DMS53 (cell line): ENCODE measurements at regions not wholly inside any gene's neighbourhood (a gene's known extent, or its start where the extent isn't known, plus 50 kb on each side); places are given as distances from the start of the nearest gene placed in this dataset.

Source experiments
- DNase-seq: peaks from one replicate; lab custom pipeline; 2025; lab: John Stamatoyannopoulos, UW

- DNase-seq: no peak
Measured at GRCh38 chr12:88996200-88996788, 356.0 kb downstream of the DUSP6 start.

DNA sequence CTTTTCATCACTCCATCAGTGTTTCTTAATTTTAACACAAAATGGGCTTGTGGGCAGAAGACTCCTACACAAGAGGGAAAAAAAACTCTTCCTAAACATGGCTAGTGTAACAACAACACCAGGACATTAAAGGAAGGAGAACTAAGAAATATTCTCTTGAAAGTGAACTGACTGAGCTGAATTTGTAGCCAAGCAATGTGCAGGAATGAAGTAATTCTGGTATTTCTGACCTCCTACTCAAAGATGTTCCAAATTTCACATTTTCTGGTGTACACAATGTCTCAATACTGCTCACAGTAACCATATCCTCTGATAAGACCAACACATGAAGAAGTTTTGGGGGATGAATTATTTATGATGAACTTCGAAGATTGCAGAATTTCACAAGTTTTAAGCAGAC lies 357.3 kb downstream of the DUSP6 start:
- no peak for DNase-seq

GRCh38 chr12:88994537-88994936 lies 357.8 kb downstream of the DUSP6 start:
- no peak for DNase-seq

DNA sequence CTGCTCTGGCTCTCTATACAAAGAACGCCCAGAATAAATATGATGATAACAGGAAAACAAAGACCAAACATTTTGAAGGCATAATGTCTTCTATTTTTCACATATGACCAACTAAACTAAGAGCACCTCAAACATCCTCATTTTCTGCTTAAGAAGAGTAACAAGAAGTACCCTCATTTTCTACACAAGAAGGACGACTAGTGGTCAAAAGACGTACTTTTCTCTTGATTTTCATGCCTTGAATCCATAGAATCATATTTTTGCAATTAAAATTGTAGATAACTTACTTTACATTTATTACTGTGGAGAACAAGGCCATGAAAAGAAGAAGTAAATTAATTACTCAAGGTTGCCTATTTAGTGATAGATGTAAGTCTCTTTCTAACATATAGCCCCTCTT lies 358.6 kb downstream of the DUSP6 start:
- peak; percentile 79 for DNase-seq

- no peak for DNase-seq
Measured at GRCh38 chr12:88986056-88986455, 366.2 kb downstream of the DUSP6 start.

DNA sequence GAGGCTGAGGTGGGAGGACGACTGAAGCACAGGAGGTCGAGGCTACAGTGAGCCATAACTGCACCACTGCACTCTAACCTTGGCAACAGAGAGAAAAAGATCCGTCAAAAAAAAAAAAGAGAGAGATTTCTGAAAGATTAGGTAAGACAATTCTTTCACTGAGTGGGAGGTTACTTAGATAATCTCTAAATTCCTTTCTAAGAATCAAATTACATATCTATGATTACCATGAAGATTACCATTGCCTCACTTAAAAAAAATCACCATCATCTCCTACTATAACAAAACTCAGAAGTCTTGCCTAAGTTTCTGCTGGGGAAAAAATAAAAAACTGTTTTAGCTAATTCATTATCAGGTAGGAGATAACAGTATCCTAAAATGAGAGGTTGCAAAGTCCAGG lies 366.7 kb downstream of the DUSP6 start:
- no peak for DNase-seq

DNA sequence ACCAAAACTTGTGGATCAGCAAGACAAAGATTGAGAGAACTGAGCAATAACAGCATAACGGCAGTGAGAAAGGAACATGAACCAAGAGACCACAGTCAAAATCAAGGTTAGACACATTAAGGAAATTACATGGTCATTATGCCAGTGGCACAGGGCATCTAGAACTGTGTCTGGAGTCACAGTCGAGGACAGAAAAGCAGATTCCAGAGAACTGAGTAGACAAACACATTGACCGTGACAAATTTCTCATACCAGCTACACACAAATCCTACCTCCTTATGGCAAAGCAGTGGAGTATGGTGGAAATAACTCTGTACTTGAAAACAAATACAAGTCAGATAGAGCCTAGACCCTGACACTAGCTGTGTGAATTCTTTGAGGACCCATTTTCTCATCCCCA lies 367.3 kb downstream of the DUSP6 start:
- no peak for DNase-seq

DNA sequence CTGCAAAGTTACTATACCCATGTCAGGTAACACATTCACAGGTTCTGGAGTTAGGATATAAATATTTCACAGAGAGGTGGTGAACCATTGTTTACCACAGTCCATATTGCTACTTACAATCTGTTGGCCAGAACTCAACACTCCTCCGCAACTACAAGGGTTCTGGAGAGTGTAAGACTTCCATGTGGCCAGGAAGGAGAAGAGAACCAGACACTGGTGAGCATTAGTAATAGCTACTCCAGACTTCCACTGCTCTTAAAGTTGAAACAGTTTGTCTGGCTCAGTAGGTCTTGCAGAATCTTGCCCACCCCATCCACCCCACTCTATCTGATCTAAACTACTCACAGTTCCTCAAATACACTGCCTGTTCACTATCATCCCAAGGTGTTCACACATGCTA lies 369.6 kb downstream of the DUSP6 start:
- no peak for DNase-seq

DNA sequence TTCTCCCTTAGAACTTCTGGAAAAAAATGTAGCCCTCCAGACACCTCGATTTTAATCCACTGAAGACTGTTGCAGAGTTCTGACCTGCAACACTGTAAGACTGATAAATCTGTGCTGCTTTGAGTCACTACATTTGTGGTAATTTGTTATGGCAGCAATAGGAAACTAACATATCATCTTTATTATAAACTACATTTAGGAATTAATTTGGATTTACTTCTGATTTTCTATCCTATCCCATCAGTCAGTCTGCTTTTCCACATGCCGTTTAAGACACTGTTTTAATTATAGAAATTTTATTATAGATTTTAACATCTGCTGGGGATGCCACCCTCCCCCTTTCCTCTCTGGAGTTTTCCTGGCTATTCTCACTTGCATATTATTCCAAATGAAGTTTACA lies 375.2 kb downstream of the DUSP6 start:
- no peak for DNase-seq

DNA sequence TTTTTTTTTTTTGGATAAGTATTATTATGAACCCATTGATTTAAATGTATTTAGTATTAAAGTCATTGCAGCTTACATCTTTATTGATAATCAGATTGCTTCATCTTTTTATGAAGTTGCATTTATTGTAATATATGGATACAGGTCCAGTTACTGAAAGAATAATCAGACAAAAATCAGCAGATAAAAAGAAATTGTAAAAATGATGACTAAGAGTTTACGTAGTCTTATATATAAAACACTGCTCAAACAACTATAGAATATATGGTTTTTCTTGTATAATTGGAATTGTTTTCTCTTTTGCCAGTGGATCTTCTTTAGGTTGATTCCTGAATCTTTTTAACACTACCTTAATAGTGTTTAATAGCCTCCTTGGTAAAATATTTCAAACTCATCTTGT lies 378.3 kb downstream of the DUSP6 start:
- no peak for DNase-seq

DNA sequence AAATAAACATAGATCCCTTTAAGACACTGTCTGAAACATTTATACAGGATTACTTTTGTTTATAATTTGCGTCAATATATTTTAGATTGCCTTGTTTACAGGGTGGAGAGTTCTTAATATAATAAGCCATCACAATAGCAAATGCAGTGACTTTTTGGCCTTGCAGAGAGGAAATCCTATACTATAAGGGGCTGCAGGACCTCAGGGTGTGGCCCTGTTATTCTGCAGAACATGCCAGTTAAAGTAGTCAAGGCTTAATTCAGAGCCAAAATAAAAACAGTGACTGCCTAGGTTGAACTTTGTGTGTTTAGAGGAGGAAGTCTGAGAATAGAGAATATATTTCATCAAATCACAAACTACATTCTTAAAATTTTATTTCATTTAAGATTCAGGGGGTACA lies 381.6 kb downstream of the DUSP6 start:
- DNase-seq: no peak

DNA sequence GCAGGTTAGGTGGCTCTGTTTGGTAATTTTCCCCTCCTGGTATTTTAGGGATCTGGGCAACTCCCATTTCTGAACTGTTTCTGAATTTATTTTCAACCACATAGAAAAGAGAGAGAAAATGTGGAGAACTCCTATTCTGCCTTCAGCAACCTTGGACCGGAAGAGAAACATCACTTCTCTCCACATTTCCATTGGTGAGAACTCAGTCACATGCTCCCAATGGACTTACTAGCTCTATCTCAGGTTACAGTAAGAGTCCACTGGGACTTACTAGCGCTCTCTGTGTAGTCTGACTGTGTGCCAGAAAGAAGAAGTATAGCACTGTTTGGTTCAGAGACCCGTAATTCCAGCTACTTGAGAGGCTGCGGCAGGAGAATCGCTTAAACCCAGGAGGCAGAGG lies 383.2 kb downstream of the DUSP6 start:
- no peak for DNase-seq

GRCh38 chr12:88960213-88960878 lies 380.1 kb upstream of the KITLG start:
- DNase-seq: peak; percentile 53

- DNase-seq: peak; percentile 73
Measured at GRCh38 chr12:88958946-88959345, 378.7 kb upstream of the KITLG start.

- peak; percentile 89 for DNase-seq
Measured at GRCh38 chr12:88958153-88958552, 377.9 kb upstream of the KITLG start.

- peak; percentile 62 for DNase-seq
Measured at GRCh38 chr12:88957358-88957757, 377.1 kb upstream of the KITLG start.

DNA sequence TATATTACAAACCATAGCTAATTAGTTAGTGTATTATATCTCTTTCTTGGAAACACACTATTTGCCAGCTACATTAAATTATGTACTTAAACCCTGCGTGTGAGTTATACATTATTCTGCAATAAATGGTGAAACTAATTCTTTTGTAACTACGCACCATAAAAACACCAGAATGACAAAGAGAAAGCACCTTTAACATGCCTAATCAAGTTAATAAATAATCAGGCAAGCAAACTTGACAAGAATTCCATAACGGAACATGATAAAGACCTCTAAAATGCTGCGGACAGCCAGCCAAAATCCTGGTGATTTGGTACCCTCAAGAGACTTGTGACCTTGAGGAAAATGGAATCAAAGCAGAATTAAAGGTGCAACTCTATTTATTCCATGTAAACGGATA lies 375.3 kb upstream of the KITLG start:
- no peak for DNase-seq

DNA sequence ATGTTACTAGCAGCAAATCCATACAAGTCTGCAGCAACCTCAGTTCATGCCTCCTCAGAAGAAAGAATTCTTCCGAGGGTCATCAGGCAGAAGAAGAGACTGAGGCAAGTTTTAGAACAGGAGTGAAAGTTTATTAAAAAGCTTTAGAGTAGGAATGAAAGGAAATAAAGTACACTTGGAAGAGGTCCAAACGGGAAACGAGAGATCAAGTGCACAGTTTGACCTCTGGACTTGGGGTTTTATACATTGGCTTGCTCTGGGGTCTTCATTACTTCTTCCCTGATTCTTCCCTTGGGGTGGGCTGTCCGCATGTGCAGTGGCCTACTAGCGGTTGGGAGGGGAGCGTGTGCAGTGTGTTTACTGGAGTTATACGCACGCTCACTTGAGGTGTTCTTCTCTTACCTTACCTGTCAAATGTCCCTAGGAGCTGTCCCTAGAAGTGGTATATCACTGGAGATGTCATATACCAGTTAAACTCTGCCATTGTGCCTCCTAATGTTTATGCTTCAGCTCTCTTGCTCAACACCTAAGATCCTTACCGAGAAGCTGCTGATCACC lies 372.8 kb upstream of the KITLG start:
- DNase-seq: no peak

DNA sequence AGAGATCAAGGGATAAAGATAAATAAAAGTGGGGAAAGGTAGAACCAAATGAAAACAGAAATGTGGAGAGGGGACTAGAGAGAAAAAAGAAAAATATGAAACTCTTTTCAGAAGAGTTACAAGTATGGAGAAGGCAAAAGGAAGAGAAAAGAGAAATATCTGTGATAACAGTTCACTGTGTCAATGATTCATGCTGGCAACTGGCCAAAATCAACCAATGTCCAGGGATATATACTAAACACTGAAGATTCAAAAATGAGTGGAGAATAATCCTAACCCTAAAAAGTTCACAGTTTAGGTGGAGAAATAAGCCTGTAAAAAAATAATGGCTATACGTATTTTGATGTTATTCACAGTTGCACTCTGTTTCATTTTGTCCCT lies 372.3 kb upstream of the KITLG start:
- DNase-seq: peak; percentile 75

DNA sequence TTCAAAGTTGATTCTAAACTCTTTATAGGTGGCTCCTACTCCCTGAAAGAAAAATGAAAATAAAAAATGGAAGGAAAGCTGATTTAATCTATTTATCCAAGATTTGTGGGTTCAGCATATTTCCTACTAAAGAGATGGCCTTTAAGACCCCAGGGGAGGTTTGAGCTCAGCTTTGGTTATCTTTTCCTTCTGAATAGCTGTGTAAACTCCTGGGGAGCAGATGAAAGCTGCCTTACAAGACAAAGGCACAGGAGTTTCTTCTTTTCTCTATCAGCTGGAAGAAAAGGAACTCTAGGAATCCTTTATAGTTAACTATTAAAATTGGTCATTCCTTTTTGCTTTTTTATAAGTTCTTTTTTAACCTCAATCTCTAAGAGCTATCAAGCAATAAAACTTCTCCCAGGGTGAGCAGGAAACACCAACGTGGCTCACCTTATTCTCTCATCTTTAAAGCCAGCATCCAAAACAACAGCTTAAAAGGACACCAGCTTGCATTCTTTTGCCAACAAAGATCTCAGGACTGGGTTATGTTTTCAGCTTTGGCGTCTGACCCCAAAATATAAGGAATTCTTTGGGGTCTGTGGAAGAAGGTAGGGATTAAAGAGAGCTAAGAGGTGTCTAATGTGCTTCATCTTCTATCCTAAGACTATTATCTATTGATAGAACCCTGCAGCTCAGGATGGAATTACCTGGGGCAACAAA lies 371.7 kb upstream of the KITLG start:
- peak; percentile 25 for DNase-seq

DNA sequence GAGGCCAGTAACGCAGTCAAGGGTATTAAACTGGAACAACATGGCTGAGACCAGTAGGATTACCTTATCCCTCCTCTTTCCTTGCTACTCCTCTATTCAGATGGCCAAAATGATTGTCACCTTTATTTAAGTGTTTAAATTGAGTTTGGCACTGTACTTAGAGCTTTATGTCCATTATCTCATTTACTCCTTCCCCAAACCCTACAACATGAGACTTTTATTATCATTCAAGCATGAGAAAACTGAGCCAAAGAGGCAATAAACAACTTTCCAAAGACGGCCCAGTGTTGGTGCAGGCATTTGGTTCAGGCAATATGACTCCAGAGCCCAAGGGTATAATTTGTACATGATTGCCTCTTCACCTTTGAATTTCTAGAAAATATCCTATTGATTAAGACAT lies 370.9 kb upstream of the KITLG start:
- no peak for DNase-seq

- peak; percentile 26 for DNase-seq
Measured at GRCh38 chr12:88947486-88948043, 367.3 kb upstream of the KITLG start.
